Endothelial cell of umbilical vein (primary cell): ENCODE measurements at regions not wholly inside any gene's neighbourhood (a gene's known extent, or its start where the extent isn't known, plus 50 kb on each side); places are given as distances from the start of the nearest gene placed in this dataset.

Experiments used
- BruUV-seq: library from RNA; stranded (reverse); fragments of 400-500 nt; replicated peaks from 2 replicates; lab custom pipeline; 2021; lab: Mats Ljungman, UMichigan
- CTCF ChIA-PET: fragments of 300-600, 350-600 bp; sonication (Branson Sonifier 250); formaldehyde crosslinking; loops from one replicate; lab custom pipeline; 2021; ENCODE audit warnings: antibody characterized with exemption, inconsistent platforms; lab: Charles Lee
- POLR2A ChIA-PET: fragments of 300-600, 350-600 bp; sonication (Branson Sonifier 250); formaldehyde crosslinking; loops from one replicate; lab custom pipeline; 2021; ENCODE audit warnings: antibody characterized with exemption, inconsistent platforms; lab: Charles Lee
- DNase-seq: peaks from one replicate; pipeline ENCODE4 v3.0.0-alpha.2; 2011; ENCODE audit warnings: low read depth, low spot score
- FAIRE-seq: peaks from 2 replicates; lab custom pipeline; 2011; peaks lifted over from hg19 to GRCh38; lab: Jason Lieb, UNC
- H2AFZ ChIP-seq: 2 replicates; pipeline ENCODE4 v1.6.0; 2012; ENCODE audit warnings: low read depth, low read length, control low read depth, inconsistent platforms
- H3K27ac ChIP-seq: 2 replicates; pipeline ENCODE4 v1.5.1; 2011; ENCODE audit warnings: low read depth, mild to moderate bottlenecking, control low read depth, low read length, moderate library complexity; ENCODE audit not compliant: insufficient read depth
- H3K27me3 ChIP-seq, 2 experiments: 2 replicates each; pipeline versions ENCODE4 v1.6.0 to v1.6.1; 2011; ENCODE audit warnings: low read length in 2 of 2, mixed read lengths in 1 of 2; ENCODE audit not compliant: control insufficient read depth in 2 of 2, insufficient read depth in 2 of 2
- H3K36me3 ChIP-seq, 2 experiments: 2 replicates in 1 of 2; 3 replicates in 1 of 2; pipeline ENCODE4 v1.5.1; 2011; ENCODE audit warnings: low read length in 2 of 2, mild to moderate bottlenecking in 1 of 2, moderate library complexity in 1 of 2; ENCODE audit not compliant: control insufficient read depth in 2 of 2, insufficient read depth in 2 of 2; ENCODE audit errors: extremely low read depth in 1 of 2
- H3K4me1 ChIP-seq: 3 replicates; pipeline ENCODE4 v1.5.1; 2011; ENCODE audit warnings: mild to moderate bottlenecking, low read length; ENCODE audit not compliant: control insufficient read depth, insufficient read depth; ENCODE audit errors: extremely low read depth
- H3K4me2 ChIP-seq: 2 replicates; pipeline ENCODE4 v1.6.1; 2011; ENCODE audit warnings: low read length, control low read depth, mixed read lengths; ENCODE audit not compliant: insufficient read depth
- H3K4me3 ChIP-seq, 3 experiments: fragments of 200-600 bp in 1 of 3; sonication (generic), shearing (Covaris generic) in 1 of 3; replicated peaks in 1 of 3; 2 replicates each; pipeline ENCODE4 v1.5.1; 2011 to 2016; ENCODE audit warnings: control low read depth in 3 of 3, low read length in 3 of 3, mild to moderate bottlenecking in 2 of 3, inconsistent platforms in 1 of 3, low read depth in 1 of 3, moderate library complexity in 1 of 3; ENCODE audit not compliant: insufficient read depth in 1 of 3
- H3K79me2 ChIP-seq: 2 replicates; pipeline ENCODE4 v1.6.0; 2012; ENCODE audit warnings: low read length, inconsistent platforms; ENCODE audit not compliant: control insufficient read depth, insufficient read depth
- H3K9ac ChIP-seq: replicated peaks from 2 replicates; pipeline ENCODE3; 2011; ENCODE audit warnings: low read length, control low read depth; ENCODE audit not compliant: insufficient read depth; ENCODE audit errors: extremely low read depth
- H3K9me1 ChIP-seq: replicated peaks from 3 replicates; pipeline ENCODE4 v1.6.0; 2011; ENCODE audit warnings: mild to moderate bottlenecking, low read length; ENCODE audit not compliant: control insufficient read depth, insufficient read depth; ENCODE audit errors: extremely low read depth
- H3K9me3 ChIP-seq: replicated peaks from 2 replicates; pipeline ENCODE4 v1.5.1; 2012; ENCODE audit warnings: low read length, inconsistent platforms; ENCODE audit not compliant: control insufficient read depth, insufficient read depth
- H4K20me1 ChIP-seq: replicated peaks from 2 replicates; pipeline ENCODE3; 2011; ENCODE audit warnings: mild to moderate bottlenecking, low read length; ENCODE audit not compliant: control insufficient read depth, insufficient read depth; ENCODE audit errors: extremely low read depth
- CTCF ChIP-seq, 2 donors: IDR thresholded peaks; 1 replicate in 1 of 2; 2 replicates in 1 of 2; pipeline ENCODE4 v1.5.1; 2011; ENCODE audit warnings: low read length in 2 of 2, mild to moderate bottlenecking in 2 of 2, moderate library complexity in 2 of 2, control low read depth in 1 of 2, inconsistent platforms in 1 of 2, low read depth in 1 of 2; ENCODE audit not compliant: insufficient read depth in 1 of 2; ENCODE audit errors: extremely low read depth in 1 of 2
- EZH2 ChIP-seq: IDR thresholded peaks from 2 replicates; pipeline ENCODE4 v1.6.1; 2012; ENCODE audit warnings: borderline replicate concordance, low read depth, mild to moderate bottlenecking, moderate library complexity, low read length, inconsistent platforms; ENCODE audit not compliant: severe bottlenecking
- FOS ChIP-seq: IDR thresholded peaks from 2 replicates; pipeline ENCODE4 v1.6.1; 2011; ENCODE audit warnings: mild to moderate bottlenecking, low read length, moderate library complexity, borderline replicate concordance; ENCODE audit not compliant: insufficient read depth
- GATA2 ChIP-seq: IDR thresholded peaks from 2 replicates; pipeline ENCODE4 v1.7.0; 2011; ENCODE audit warnings: low read depth, mild to moderate bottlenecking, moderate library complexity, mixed read lengths, low read length; ENCODE audit not compliant: insufficient read length, insufficient read depth
- JUN ChIP-seq: IDR thresholded peaks from 2 replicates; pipeline ENCODE4 v1.6.1; 2011; ENCODE audit warnings: borderline replicate concordance, low read depth; ENCODE audit not compliant: insufficient read length, insufficient read depth
- MAX ChIP-seq: IDR thresholded peaks from 2 replicates; pipeline ENCODE4 v1.6.1; 2011; ENCODE audit not compliant: insufficient read depth, insufficient read length
- MYC ChIP-seq: IDR thresholded peaks from one replicate; pipeline ENCODE4 v1.6.1; 2011; ENCODE audit warnings: mild to moderate bottlenecking, low read depth, low read length
- POLR2A ChIP-seq: IDR thresholded peaks from 2 replicates; pipeline ENCODE4 v1.6.1; 2012; ENCODE audit warnings: low read depth, mild to moderate bottlenecking, control low read depth, low read length
- POLR2AphosphoS5 ChIP-seq: IDR thresholded peaks from 2 replicates; pipeline ENCODE4 v1.6.1; 2012; ENCODE audit warnings: low read depth, mild to moderate bottlenecking, control low read depth, low read length, moderate library complexity; ENCODE audit not compliant: insufficient read depth
- dilution Hi-C: fragments of 300-500 bp; cut with MboI; formaldehyde crosslinking; loops from one replicate; pipeline ENCODE4 v1.15.0; 2019; ENCODE audit warnings: low sequenced_read_pairs; ENCODE audit not compliant: extremely low pct_ligation_motif_present
- intact Hi-C: fragments of 100-400 bp; cut with micrococcal nuclease; formaldehyde crosslinking; loops from one replicate; pipeline ENCODE4 v1.10.0; 2022

GRCh38 chr12:92625639-92626310, 77.0 kb upstream of the PLEKHG7 start:
- POLR2A ChIA-PET: no interaction called here
- Histone ChIP-seq H3K27me3 (no peaks in the 10 kb centered on the region), H3K9me1 (no peaks in the 10 kb centered on the region), H3K27ac (no peak overlapping the region), H3K4me3 (no peak overlapping the region), H3K4me2 (no peak overlapping the region), H3K9me3 (no peaks in the 10 kb centered on the region), H3K79me2 (no peaks in the 10 kb centered on the region), H2AFZ (no peak overlapping the region), H4K20me1 (no peaks in the 10 kb centered on the region), H3K36me3 (no peaks in the 10 kb centered on the region), H3K9ac (no peak overlapping the region), H3K4me1 (no peaks in the 10 kb centered on the region)
- BruUV-seq: no TSS peak
- FAIRE-seq (no peak), DNase-seq (no peak)
- dilution Hi-C loops: no loop called here
- no peak for TF ChIP-seq JUN
- TF ChIP-seq POLR2A: no peak
- no peak for TF ChIP-seq FOS
- TF ChIP-seq POLR2AphosphoS5: no peak
- TF ChIP-seq EZH2: no peak
- CTCF ChIA-PET: no interaction called here
- intact Hi-C loops: no loop called here

DNA sequence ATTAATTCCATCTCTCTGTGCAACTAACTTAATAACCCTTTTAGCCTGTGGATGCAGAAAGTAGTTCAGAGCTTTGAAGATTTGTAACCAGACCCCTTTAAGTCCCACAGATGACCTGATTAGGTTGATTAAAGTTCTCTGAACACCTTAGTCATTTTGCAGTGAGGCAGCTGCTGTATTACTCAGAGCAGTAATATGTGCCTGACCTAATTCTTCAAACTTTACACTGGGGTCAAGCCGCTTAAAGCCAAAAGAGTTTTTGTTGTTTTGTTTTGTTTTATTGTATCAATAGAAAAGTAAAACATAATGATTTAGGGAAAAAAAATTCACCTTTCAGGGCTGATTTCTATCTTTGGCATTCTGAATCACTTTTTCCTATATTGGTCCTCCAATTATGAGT, 78.6 kb upstream of the PLEKHG7 start:
- Histone ChIP-seq H3K36me3 (no peaks in the 10 kb centered on the region), H2AFZ (no peak overlapping the region), H3K79me2 (no peaks in the 10 kb centered on the region), H3K9me3 (no peaks in the 10 kb centered on the region), H3K4me3 (no peak overlapping the region), H3K9me1 (no peaks in the 10 kb centered on the region), H3K27me3 (no peaks in the 10 kb centered on the region), H4K20me1 (no peaks in the 10 kb centered on the region), H3K9ac (no peak overlapping the region), H3K4me1 (no peaks in the 10 kb centered on the region), H3K4me2 (no peak overlapping the region), H3K27ac (no peak overlapping the region)
- ChIA-PET POLR2A (interaction anchor here (0.7 kb wide), 1 partner anchor 1088 kb away, joined by 5 read pairs; no protein-coding TSS in a partner anchor), CTCF (interaction anchor here (0.6 to 0.7 kb wide), 2 partner anchors 9 to 16 kb away, joined by 3 read pairs; no protein-coding TSS in a partner anchor)
- BruUV-seq: no TSS peak
- intact Hi-C loops (no loop called here), dilution Hi-C loops (no loop called here)
- TF ChIP-seq CTCF (IDR thresholded peaks at IDR 0.05; ENCODE audit: extremely low read depth in 1 of 2, insufficient read depth in 1 of 2, low read depth in 1 of 2, low read length in 2 of 2): no peak
- no peak for TF ChIP-seq POLR2AphosphoS5
- TF ChIP-seq MAX: no peak
- TF ChIP-seq EZH2: no peak
- peak; percentile 55 for TF ChIP-seq JUN
- TF ChIP-seq MYC: no peak
- no peak for TF ChIP-seq POLR2A
- peak; percentile 42 for TF ChIP-seq FOS
- peak; percentile 77 for TF ChIP-seq GATA2
- peak; percentile 51 for DNase-seq
- FAIRE-seq: peak; percentile 70
